ENCODE measurements at regions not wholly inside any gene's neighbourhood (a gene's known extent, or its start where the extent isn't known, plus 50 kb on each side); places are given as distances from the start of the nearest gene placed in this dataset.
"Not testable (repeated sequence)": the region's sequence is repeated elsewhere in the genome, so short reads cannot be mapped to it uniquely, and the experiment has no call there.

DNA sequence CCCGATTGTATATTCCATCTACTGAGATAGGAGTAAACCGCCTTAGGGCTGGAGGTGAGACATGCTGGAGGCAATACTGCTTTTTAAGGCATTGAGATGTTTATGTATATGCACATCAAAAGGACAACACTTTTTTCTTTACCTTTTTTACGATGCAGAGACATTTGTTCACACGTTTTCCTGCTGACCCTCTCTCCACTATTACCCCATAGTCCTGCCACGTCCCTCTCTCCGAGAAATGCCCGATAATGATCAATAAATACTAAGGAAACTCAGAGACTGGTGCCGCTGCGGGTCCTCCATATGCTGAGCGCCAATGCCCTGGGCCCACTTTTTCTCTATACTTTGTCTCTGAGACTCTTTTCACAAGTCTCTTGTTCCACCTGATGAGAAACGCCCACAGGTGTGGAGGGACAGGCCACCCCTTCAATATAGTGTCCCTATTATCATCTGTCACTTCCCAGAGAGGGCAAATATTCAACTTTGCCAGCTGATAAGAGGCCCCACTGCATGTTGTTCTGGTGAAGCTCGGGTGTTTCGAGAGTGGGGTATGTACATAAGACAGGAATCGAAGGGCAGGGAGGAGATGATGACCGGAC lies 4203.5 kb upstream of the OR11H1 start:
- H3K4me3 ChIP-seq (ENCODE audit: low read length); H3K27ac ChIP-seq (ENCODE audit: low read length); DNase-seq; H3F3A ChIP-seq (ENCODE audit: low read length, unreplicated experiment); H3K9me2 ChIP-seq (replicated peaks; ENCODE audit: low read length); intact Hi-C loops (cut with micrococcal nuclease); H2AFZ ChIP-seq (ENCODE audit: low read length); H4K20me1 ChIP-seq (ENCODE audit: low read length); POLR2A ChIA-PET (ENCODE audit: unreplicated experiment); H3K36me3 ChIP-seq (ENCODE audit: low read depth, low read length); H3K4me2 ChIP-seq (ENCODE audit: low read length); H3K79me2 ChIP-seq (ENCODE audit: low read length); H3K9ac ChIP-seq (ENCODE audit: low read length); BruUV-seq (replicated peaks); ATAC-seq; CTCF ChIA-PET; H3K27me3 ChIP-seq (ENCODE audit: low read length); H3K4me1 ChIP-seq (ENCODE audit: insufficient read depth, low read length): not testable (repeated sequence)
- peaks cover 13% of the 10 kb centered on the region for H3K9me3 ChIP-seq (ENCODE audit: low read length)

DNA sequence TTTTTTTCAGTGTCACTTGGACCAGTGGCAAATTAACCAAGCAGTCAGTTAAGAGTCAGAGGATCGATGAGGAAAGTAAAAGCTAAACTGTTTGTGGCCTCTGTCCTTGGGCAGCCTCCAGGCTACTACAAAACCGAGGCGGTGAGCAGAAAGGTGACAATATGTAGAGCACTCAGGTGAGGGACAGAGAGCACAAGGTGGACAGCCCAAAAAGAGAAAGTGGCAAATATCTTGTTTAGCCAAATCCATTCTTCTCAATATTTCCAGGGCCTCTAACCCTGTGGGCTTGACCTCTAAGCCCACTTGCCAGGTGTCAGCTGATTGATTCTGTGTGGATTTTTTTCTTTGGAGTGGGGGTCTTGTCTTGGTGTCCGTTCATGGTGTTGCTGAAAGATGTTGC lies 4202.2 kb upstream of the OR11H1 start:
- BruUV-seq (replicated peaks), result no TSS peak
- Histone ChIP-seq H4K20me1 (ENCODE audit: low read length) (no peaks in the 10 kb centered on the region), H3K9me2 (replicated peaks; ENCODE audit: low read length) (no peaks in the 10 kb centered on the region), H2AFZ (ENCODE audit: low read length) (no peak overlapping the region), H3K9ac (ENCODE audit: low read length) (no peak overlapping the region), H3K4me1 (ENCODE audit: insufficient read depth, low read length) (no peaks in the 10 kb centered on the region), H3K27ac (ENCODE audit: low read length) (no peak overlapping the region), H3K4me2 (ENCODE audit: low read length) (no peak overlapping the region), H3K9me3 (ENCODE audit: low read length) (peaks cover 13% of the 10 kb centered on the region), H3K27me3 (ENCODE audit: low read length) (no peaks in the 10 kb centered on the region), H3K36me3 (ENCODE audit: low read depth, low read length) (no peaks in the 10 kb centered on the region), H3F3A (ENCODE audit: low read length, unreplicated experiment) (no peaks in the 10 kb centered on the region), H3K4me3 (ENCODE audit: low read length) (no peak overlapping the region), H3K79me2 (ENCODE audit: low read length) (no peaks in the 10 kb centered on the region)
- ATAC-seq (no peak), DNase-seq (no peak)
- intact Hi-C loops (cut with micrococcal nuclease), result no loop called here
- ChIA-PET CTCF (no interaction called here), POLR2A (ENCODE audit: unreplicated experiment) (no interaction called here)
- no peak for TF ChIP-seq EZH2phosphoT487 (IDR thresholded peaks at IDR 0.05; ENCODE audit: borderline replicate concordance, low read length)
- no peak for TF ChIP-seq EZH2 (IDR thresholded peaks at IDR 0.05; ENCODE audit: low read length, unreplicated experiment)
- TF ChIP-seq CTCF (conservative IDR thresholded peaks at IDR 0.05; ENCODE audit: low read depth, low read length), result no peak

DNA sequence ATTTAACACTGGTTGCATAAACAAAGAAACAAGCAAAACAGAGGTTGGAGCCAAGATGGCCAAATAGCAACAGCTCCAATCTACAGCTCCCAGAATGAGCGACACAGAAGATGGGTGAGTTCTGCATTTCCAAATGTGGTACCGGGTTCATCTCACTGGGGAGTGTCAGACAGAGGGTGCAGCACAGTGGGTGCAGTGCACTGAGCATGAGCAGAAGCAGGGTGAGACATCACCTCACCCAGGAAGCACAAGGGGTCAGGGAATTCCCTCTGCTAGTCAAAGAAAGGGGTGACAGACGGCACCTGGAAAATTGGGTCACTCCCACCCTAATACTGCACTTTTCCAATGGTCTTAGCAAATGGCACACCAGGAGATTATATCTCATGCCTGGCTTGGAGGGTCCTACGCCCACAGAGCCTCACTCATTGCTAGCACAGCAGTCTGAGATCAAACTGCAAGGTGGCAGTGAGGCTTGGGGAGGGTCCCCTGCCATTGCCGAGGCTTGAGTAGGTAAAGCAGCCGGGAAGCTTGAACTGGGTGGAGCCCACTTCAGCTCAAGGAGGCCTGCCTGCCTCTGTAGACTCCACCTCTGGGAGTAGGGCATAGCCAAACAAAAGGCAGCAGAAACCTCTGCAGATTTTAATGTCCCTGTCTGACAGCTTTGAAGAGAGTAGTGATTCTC lies 4186.5 kb upstream of the OR11H1 start:
- BruUV-seq (replicated peaks), result not testable (repeated sequence)

DNA sequence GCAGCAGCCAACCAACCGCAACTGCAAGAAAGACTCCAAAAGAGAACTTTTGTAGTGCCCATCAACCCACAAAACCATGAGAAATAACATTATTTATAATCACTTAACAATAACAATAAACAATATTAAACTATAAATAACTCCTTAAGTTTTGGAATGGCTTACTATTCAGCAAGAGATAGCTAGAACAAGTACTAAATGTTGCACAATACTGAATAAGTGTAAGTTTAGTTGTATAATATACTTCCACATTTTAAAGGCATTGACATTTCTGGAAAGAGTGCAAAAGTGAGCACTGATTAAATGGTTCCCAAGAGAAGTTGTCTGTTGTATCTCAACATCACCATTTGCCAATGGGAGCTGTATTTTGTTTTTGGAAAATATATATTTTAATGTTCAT lies 4176.8 kb upstream of the OR11H1 start:
- H3K27me3 ChIP-seq (ENCODE audit: low read length); POLR2A ChIA-PET (ENCODE audit: unreplicated experiment); H4K20me1 ChIP-seq (ENCODE audit: low read length); H3K27ac ChIP-seq (ENCODE audit: low read length); H3F3A ChIP-seq (ENCODE audit: low read length, unreplicated experiment); BruUV-seq (replicated peaks); H3K9ac ChIP-seq (ENCODE audit: low read length); DNase-seq; H3K4me2 ChIP-seq (ENCODE audit: low read length); intact Hi-C loops (cut with micrococcal nuclease); H2AFZ ChIP-seq (ENCODE audit: low read length); H3K9me2 ChIP-seq (replicated peaks; ENCODE audit: low read length); H3K4me3 ChIP-seq (ENCODE audit: low read length); CTCF ChIA-PET; ATAC-seq; H3K4me1 ChIP-seq (ENCODE audit: insufficient read depth, low read length); H3K9me3 ChIP-seq (ENCODE audit: low read length); H3K79me2 ChIP-seq (ENCODE audit: low read length); H3K36me3 ChIP-seq (ENCODE audit: low read depth, low read length): not testable (repeated sequence)

More for the DNA sequence above, 4186.5 kb upstream of the OR11H1 start:
- DNase-seq; H3K4me1 ChIP-seq (ENCODE audit: insufficient read depth, low read length); H3K9me2 ChIP-seq (replicated peaks; ENCODE audit: low read length); intact Hi-C loops (cut with micrococcal nuclease); H3K79me2 ChIP-seq (ENCODE audit: low read length); ATAC-seq; H3K9ac ChIP-seq (ENCODE audit: low read length); H4K20me1 ChIP-seq (ENCODE audit: low read length); H2AFZ ChIP-seq (ENCODE audit: low read length); H3K36me3 ChIP-seq (ENCODE audit: low read depth, low read length); H3K4me3 ChIP-seq (ENCODE audit: low read length); H3F3A ChIP-seq (ENCODE audit: low read length, unreplicated experiment); H3K27ac ChIP-seq (ENCODE audit: low read length); H3K4me2 ChIP-seq (ENCODE audit: low read length); CTCF ChIA-PET; POLR2A ChIA-PET (ENCODE audit: unreplicated experiment); H3K27me3 ChIP-seq (ENCODE audit: low read length): not testable (repeated sequence)
- peaks cover 15% of the 10 kb centered on the region; the same call in 1 of the 2 replicates for H3K9me3 ChIP-seq (ENCODE audit: low read length)

GRCh38 chr22:11352287-11352686 lies 4175.7 kb upstream of the OR11H1 start:
- H3K4me2 ChIP-seq (ENCODE audit: low read length); H3K27ac ChIP-seq (ENCODE audit: low read length); H2AFZ ChIP-seq (ENCODE audit: low read length); H3K36me3 ChIP-seq (ENCODE audit: low read depth, low read length); DNase-seq; H3K9ac ChIP-seq (ENCODE audit: low read length); H3K79me2 ChIP-seq (ENCODE audit: low read length); CTCF ChIA-PET; H3K9me2 ChIP-seq (replicated peaks; ENCODE audit: low read length); ATAC-seq; POLR2A ChIA-PET (ENCODE audit: unreplicated experiment); H3K9me3 ChIP-seq (ENCODE audit: low read length); H3K4me1 ChIP-seq (ENCODE audit: insufficient read depth, low read length); intact Hi-C loops (cut with micrococcal nuclease); BruUV-seq (replicated peaks); H3K27me3 ChIP-seq (ENCODE audit: low read length); H3F3A ChIP-seq (ENCODE audit: low read length, unreplicated experiment); H3K4me3 ChIP-seq (ENCODE audit: low read length); H4K20me1 ChIP-seq (ENCODE audit: low read length): not testable (repeated sequence)
